ENCODE measurements at regions not wholly inside any gene's neighbourhood (a gene's known extent, or its start where the extent isn't known, plus 50 kb on each side); places are given as distances from the start of the nearest gene placed in this dataset.

DNA sequence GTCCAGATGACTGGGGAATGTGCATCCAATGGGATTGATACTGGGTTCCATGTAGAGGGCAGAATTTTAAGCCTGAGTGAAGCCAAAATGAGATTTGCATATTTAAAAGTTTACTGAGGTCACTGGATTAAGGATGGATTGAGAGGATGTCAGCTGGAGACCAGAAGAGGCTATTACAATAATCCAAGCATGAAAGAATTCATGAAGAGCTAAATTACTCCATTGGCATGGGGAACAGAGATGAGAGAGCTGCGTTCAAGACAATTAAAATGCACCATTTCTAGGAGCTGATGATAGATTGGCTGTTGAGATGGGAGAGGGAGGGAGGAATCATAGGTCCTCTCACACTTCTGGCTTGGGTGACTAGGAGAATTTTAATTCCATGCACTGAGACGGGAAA lies 158.5 kb downstream of the JCAD start:
- TF ChIP-seq ZNF184 (tag by site-specific recombination; IDR thresholded peaks at IDR 0.05) (no peak), CTCF (tag by site-specific recombination; IDR thresholded peaks at IDR 0.05) (no peak), ZNF140 (tag by site-specific recombination; IDR thresholded peaks at IDR 0.05) (no peak), ZNF629 (tag by site-specific recombination; IDR thresholded peaks at IDR 0.05) (no peak), ZNF175 (tag by site-specific recombination; IDR thresholded peaks at IDR 0.05) (no peak), REPIN1 (tag by site-specific recombination; IDR thresholded peaks at IDR 0.05; ENCODE audit: low read depth) (no peak), ZNF658 (tag by site-specific recombination; IDR thresholded peaks at IDR 0.05) (no peak), ZNF639 (tag by site-specific recombination; IDR thresholded peaks at IDR 0.05) (no peak)
- TF ChIP-seq, protein P1, sequence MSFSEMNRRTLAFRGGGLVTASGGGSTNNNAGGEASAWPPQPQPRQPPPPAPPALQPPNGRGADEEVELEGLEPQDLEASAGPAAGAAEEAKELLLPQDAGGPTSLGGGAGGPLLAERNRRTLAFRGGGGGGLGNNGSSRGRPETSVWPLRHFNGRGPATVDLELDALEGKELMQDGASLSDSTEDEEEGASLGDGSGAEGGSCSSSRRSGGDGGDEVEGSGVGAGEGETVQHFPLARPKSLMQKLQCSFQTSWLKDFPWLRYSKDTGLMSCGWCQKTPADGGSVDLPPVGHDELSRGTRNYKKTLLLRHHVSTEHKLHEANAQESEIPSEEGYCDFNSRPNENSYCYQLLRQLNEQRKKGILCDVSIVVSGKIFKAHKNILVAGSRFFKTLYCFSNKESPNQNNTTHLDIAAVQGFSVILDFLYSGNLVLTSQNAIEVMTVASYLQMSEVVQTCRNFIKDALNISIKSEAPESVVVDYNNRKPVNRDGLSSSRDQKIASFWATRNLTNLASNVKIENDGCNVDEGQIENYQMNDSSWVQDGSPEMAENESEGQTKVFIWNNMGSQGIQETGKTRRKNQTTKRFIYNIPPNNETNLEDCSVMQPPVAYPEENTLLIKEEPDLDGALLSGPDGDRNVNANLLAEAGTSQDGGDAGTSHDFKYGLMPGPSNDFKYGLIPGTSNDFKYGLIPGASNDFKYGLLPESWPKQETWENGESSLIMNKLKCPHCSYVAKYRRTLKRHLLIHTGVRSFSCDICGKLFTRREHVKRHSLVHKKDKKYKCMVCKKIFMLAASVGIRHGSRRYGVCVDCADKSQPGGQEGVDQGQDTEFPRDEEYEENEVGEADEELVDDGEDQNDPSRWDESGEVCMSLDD (tag by site-specific recombination; IDR thresholded peaks at IDR 0.05) = no peak
